ENCODE measurements at regions not wholly inside any gene's neighbourhood (a gene's known extent, or its start where the extent isn't known, plus 50 kb on each side); places are given as distances from the start of the nearest gene placed in this dataset.

GRCh38 chr12:126182619-126183236 is 1117.5 kb downstream of the AACS start (continued):
- no peak for TF ChIP-seq ARID4B (CRISPR knock-in tag; IDR thresholded peaks at IDR 0.05; ENCODE audit: borderline replicate concordance)

- POLR2A ChIA-PET = no interaction called here
- no peak for ATAC-seq
- H3K4me3 Mint-ChIP-seq = no peak overlapping the region
- CTCF ChIA-PET = no interaction called here
- H3K36me3 Mint-ChIP-seq = peaks cover 79% of the 10 kb centered on the region
- H3K27ac Mint-ChIP-seq = no peak overlapping the region
- peaks cover 13% of the 10 kb centered on the region for H3K27me3 Mint-ChIP-seq (ENCODE audit: low read depth)
- TF ChIP-seq SOX15 (CRISPR knock-in tag; IDR thresholded peaks at IDR 0.05) (no peak), FOXJ3 (CRISPR knock-in tag; IDR thresholded peaks at IDR 0.05; ENCODE audit: borderline replicate concordance) (no peak), SMAD3 (CRISPR knock-in tag; IDR thresholded peaks at IDR 0.05; ENCODE audit: borderline replicate concordance) (no peak), JUN (CRISPR knock-in tag; IDR thresholded peaks at IDR 0.05) (no peak), FOXP4 (CRISPR knock-in tag; IDR thresholded peaks at IDR 0.05) (no peak), ZNF121 (CRISPR knock-in tag; IDR thresholded peaks at IDR 0.05) (no peak), MYBL2 (CRISPR knock-in tag; IDR thresholded peaks at IDR 0.05) (no peak), CTCF (IDR thresholded peaks at IDR 0.05) (no peak), MLX (CRISPR knock-in tag; IDR thresholded peaks at IDR 0.05) (no peak), ZNF396 (CRISPR knock-in tag; IDR thresholded peaks at IDR 0.05; ENCODE audit: borderline replicate concordance) (no peak), USF1 (CRISPR knock-in tag; IDR thresholded peaks at IDR 0.05) (no peak), ATF6 (CRISPR knock-in tag; IDR thresholded peaks at IDR 0.05) (no peak), TEAD4 (CRISPR knock-in tag; IDR thresholded peaks at IDR 0.05) (no peak), CREB1 (CRISPR knock-in tag; IDR thresholded peaks at IDR 0.05) (no peak)
- no peak for DNase-seq (ENCODE audit: low spot score)
- no peaks in the 10 kb centered on the region for H3K4me1 Mint-ChIP-seq
- H3K9me3 Mint-ChIP-seq = peaks cover 80% of the 10 kb centered on the region
Observed at GRCh38 chr12:126185025-126185424, 1119.8 kb downstream of the AACS start.
